HepG2 (cell line): ENCODE measurements at regions not wholly inside any gene's neighbourhood (a gene's known extent, or its start where the extent isn't known, plus 50 kb on each side); places are given as distances from the start of the nearest gene placed in this dataset.

Experiments used
- ATAC-seq: fragments of 200-7000 bp; cut with Tn5 transposase; 3 replicates; pipeline ENCODE4 v1.9.1; 2020; ENCODE audit warnings: mild to moderate bottlenecking, moderate library complexity
- BruUV-seq: library from RNA; stranded (reverse); fragments of 400-500 nt; replicated peaks from 2 replicates; lab custom pipeline; 2021; lab: Mats Ljungman, UMichigan
- CTCF ChIA-PET: fragments of 300-600 bp; formaldehyde crosslinking; extraction: SDS; loops from one replicate; lab custom pipeline; 2021; ENCODE audit warnings: low total read pairs, inconsistent platforms, low intra/inter-chr PET ratio; lab: Yijun Ruan, JAX
- POLR2A ChIA-PET: fragments of 350-600 bp; sonication (Branson Sonifier 250); formaldehyde crosslinking; loops from one replicate; lab custom pipeline; 2020; ENCODE audit warnings: antibody characterized with exemption, inconsistent platforms; lab: Yijun Ruan, JAX
- DNase-seq: peaks from one replicate; pipeline ENCODE4 v3.0.0-alpha.2; 2015; ENCODE audit warnings: low spot score
- FAIRE-seq: peaks from 3 replicates; lab custom pipeline; 2011; peaks lifted over from hg19 to GRCh38; lab: Jason Lieb, UNC
- H2AFZ ChIP-seq: one replicate; pipeline ENCODE4 v1.6.1; 2011; ENCODE audit warnings: low read length, inconsistent platforms
- H3K27ac ChIP-seq: fragments of 300-600 bp; 3 replicates; pipeline ENCODE4 v1.8.0; 2011; ENCODE audit warnings: mixed run types, mild to moderate bottlenecking, mixed read lengths, low read length, inconsistent platforms; ENCODE audit not compliant: insufficient read depth; ENCODE audit errors: extremely low read length
- H3K27me3 ChIP-seq, 2 experiments: fragments of 200-600 bp in 1 of 2; 2 replicates in 1 of 2; 3 replicates in 1 of 2; pipeline versions ENCODE4 v1.6.0 to v1.8.0; 2011; ENCODE audit warnings: low read length in 2 of 2, mild to moderate bottlenecking in 2 of 2, moderate library complexity in 2 of 2, inconsistent platforms in 1 of 2; ENCODE audit not compliant: insufficient read depth in 2 of 2, control insufficient read depth in 1 of 2
- H3K36me3 ChIP-seq, 2 experiments: fragments of 200-600 bp in 1 of 2; replicated peaks in 1 of 2; 2 replicates in 1 of 2; 3 replicates in 1 of 2; pipeline versions ENCODE4 v1.5.1 to v1.8.0; 2011; ENCODE audit warnings: low read length in 2 of 2, inconsistent platforms in 1 of 2; ENCODE audit not compliant: insufficient read depth in 2 of 2, control insufficient read depth in 1 of 2
- H3K4me1 ChIP-seq: 2 replicates; pipeline ENCODE4 v1.5.1; 2012; ENCODE audit warnings: low read length, inconsistent platforms; ENCODE audit not compliant: insufficient read depth
- H3K4me2 ChIP-seq: 2 replicates; pipeline ENCODE4 v1.6.0; 2011; ENCODE audit warnings: low read depth, low read length, inconsistent platforms
- H3K4me3 ChIP-seq, 3 experiments: fragments of 200-600 bp in 1 of 3; sonication (generic), shearing (Covaris generic) in 1 of 3; replicated peaks in 1 of 3; 2 replicates each; pipeline ENCODE4 v1.5.1; 2011 to 2016; ENCODE audit warnings: low read length in 3 of 3, inconsistent platforms in 2 of 3, low read depth in 2 of 3, mild to moderate bottlenecking in 2 of 3, control low read depth in 1 of 3, mixed read lengths in 1 of 3; ENCODE audit not compliant: insufficient read depth in 1 of 3
- H3K79me2 ChIP-seq: one replicate; pipeline ENCODE4 v1.6.1; 2011; ENCODE audit warnings: low read length, inconsistent platforms; ENCODE audit not compliant: insufficient read depth
- H3K9ac ChIP-seq: 2 replicates; pipeline ENCODE4 v1.6.0; 2011; ENCODE audit warnings: mild to moderate bottlenecking, low read depth, low read length, inconsistent platforms; ENCODE audit not compliant: insufficient read depth
- H3K9me3 ChIP-seq: 2 replicates; pipeline ENCODE4 v1.5.1; 2012; ENCODE audit warnings: mild to moderate bottlenecking, low read length
- H4K20me1 ChIP-seq: 2 replicates; pipeline ENCODE4 v1.6.0; 2011; ENCODE audit warnings: inconsistent platforms, mild to moderate bottlenecking, low read length, moderate library complexity; ENCODE audit not compliant: insufficient read depth
- RFXAP ChIP-seq: sonication (generic); formaldehyde crosslinking; IDR thresholded peaks from 2 replicates; pipeline ENCODE4 v1.4.0; 2020; ENCODE audit warnings: missing genetic modification reagents, borderline replicate concordance
- SRY ChIP-seq: sonication (generic); formaldehyde crosslinking; IDR thresholded peaks from 2 replicates; pipeline ENCODE4 v1.8.0; 2022; ENCODE audit warnings: mild to moderate bottlenecking, missing genetic modification reagents
- TGIF2 ChIP-seq: IDR thresholded peaks from 2 replicates; pipeline ENCODE4 v1.6.1; 2016; ENCODE audit warnings: control low read depth, missing compliant biosample characterization
- ZKSCAN1 ChIP-seq: fragments of 150-350 bp; IDR thresholded peaks from 2 replicates; pipeline ENCODE4 v1.6.1; 2014; ENCODE audit warnings: low read length
- ZMAT3 ChIP-seq: sonication (generic); formaldehyde crosslinking; conservative IDR thresholded peaks from 2 replicates; pipeline ENCODE4 v1.7.0; 2021; ENCODE audit warnings: missing genetic modification reagents
- ZNF543 ChIP-seq: sonication (generic); formaldehyde crosslinking; IDR thresholded peaks from 2 replicates; pipeline ENCODE4 v1.4.0; 2020; ENCODE audit warnings: mild to moderate bottlenecking, missing genetic modification reagents
- ZNF639 ChIP-seq: conservative IDR thresholded peaks from 2 replicates; pipeline ENCODE4 v1.6.1; 2018; ENCODE audit warnings: missing genetic modification reagents
- ZNF644 ChIP-seq: IDR thresholded peaks from 2 replicates; pipeline ENCODE4 v1.6.1; 2016; ENCODE audit warnings: low read depth
- WGBS: methylation state at CpG from one replicate; pipeline ENCODE4 v1.1.6; 2017; ENCODE audit warnings: low lambda C conversion rate; 5-methylcytosine and 5-hydroxymethylcytosine counted together
- in situ Hi-C: cut with HindIII; loops from 2 replicates; pipeline ENCODE4 v1.10.0; 2017; ENCODE audit warnings: low pct_unique_long_range_greater_than_20kb; ENCODE audit not compliant: extremely low pct_ligation_motif_present
- intact Hi-C: fragments of 100-400 bp; cut with micrococcal nuclease; formaldehyde crosslinking; loops from one replicate; pipeline ENCODE4 v1.10.0; 2022; ENCODE audit not compliant: unreplicated experiment
- TF ChIP-seq, protein P1 (sequence below): sonication (generic); formaldehyde crosslinking; IDR thresholded peaks from 2 replicates; pipeline ENCODE4 v1.9.0; 2021; ENCODE audit warnings: missing genetic modification reagents, mild to moderate bottlenecking, borderline replicate concordance
- TF ChIP-seq, protein P2 (sequence below): IDR thresholded peaks from 2 replicates; pipeline ENCODE4 v1.6.1; 2012; ENCODE audit warnings: low read length, improper control_type of control experiment

GRCh38 chr5:96207420-96207819 lies 225.6 kb downstream of the PCSK1 start (continued):
- no peak for TF ChIP-seq TGIF2
- TF ChIP-seq, protein P1, sequence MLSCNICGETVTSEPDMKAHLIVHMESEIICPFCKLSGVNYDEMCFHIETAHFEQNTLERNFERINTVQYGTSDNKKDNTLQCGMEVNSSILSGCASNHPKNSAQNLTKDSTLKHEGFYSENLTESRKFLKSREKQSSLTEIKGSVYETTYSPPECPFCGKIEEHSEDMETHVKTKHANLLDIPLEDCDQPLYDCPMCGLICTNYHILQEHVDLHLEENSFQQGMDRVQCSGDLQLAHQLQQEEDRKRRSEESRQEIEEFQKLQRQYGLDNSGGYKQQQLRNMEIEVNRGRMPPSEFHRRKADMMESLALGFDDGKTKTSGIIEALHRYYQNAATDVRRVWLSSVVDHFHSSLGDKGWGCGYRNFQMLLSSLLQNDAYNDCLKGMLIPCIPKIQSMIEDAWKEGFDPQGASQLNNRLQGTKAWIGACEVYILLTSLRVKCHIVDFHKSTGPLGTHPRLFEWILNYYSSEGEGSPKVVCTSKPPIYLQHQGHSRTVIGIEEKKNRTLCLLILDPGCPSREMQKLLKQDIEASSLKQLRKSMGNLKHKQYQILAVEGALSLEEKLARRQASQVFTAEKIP (CRISPR knock-in tag): no peak
- TF ChIP-seq, protein P2, sequence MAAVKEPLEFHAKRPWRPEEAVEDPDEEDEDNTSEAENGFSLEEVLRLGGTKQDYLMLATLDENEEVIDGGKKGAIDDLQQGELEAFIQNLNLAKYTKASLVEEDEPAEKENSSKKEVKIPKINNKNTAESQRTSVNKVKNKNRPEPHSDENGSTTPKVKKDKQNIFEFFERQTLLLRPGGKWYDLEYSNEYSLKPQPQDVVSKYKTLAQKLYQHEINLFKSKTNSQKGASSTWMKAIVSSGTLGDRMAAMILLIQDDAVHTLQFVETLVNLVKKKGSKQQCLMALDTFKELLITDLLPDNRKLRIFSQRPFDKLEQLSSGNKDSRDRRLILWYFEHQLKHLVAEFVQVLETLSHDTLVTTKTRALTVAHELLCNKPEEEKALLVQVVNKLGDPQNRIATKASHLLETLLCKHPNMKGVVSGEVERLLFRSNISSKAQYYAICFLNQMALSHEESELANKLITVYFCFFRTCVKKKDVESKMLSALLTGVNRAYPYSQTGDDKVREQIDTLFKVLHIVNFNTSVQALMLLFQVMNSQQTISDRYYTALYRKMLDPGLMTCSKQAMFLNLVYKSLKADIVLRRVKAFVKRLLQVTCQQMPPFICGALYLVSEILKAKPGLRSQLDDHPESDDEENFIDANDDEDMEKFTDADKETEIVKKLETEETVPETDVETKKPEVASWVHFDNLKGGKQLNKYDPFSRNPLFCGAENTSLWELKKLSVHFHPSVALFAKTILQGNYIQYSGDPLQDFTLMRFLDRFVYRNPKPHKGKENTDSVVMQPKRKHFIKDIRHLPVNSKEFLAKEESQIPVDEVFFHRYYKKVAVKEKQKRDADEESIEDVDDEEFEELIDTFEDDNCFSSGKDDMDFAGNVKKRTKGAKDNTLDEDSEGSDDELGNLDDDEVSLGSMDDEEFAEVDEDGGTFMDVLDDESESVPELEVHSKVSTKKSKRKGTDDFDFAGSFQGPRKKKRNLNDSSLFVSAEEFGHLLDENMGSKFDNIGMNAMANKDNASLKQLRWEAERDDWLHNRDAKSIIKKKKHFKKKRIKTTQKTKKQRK: no peak

DNA sequence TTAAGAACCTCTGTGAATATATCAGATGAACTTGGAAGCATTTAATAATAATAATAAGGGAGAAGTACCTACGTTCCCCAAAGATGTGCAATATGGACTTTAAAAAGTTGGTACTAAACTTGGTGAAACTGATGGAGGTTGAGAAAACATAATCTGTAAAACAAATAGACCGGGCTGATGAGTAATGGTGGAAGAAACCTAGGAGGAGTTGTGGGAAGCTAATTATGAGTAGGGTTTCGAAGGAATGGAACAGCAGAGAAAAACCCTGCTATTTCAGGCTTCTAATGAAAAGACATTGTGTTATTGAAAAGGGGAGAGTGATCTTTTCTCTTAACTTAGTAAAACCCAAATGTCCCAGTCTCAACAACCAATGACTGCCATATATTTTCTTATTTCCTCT lies 229.3 kb downstream of the PCSK1 start:
- TF ChIP-seq ZNF543 (CRISPR knock-in tag): no peak
- TF ChIP-seq ZNF644 (CRISPR knock-in tag): no peak
- TF ChIP-seq ZMAT3: no peak
- TF ChIP-seq SRY (CRISPR knock-in tag): no peak
- TF ChIP-seq RFXAP (CRISPR knock-in tag): no peak
- no peak for TF ChIP-seq ZKSCAN1
- no peak for TF ChIP-seq ZNF639 (CRISPR knock-in tag)
- intact Hi-C loops: no loop called here
- Histone ChIP-seq H3K79me2 (no peaks in the 10 kb centered on the region), H2AFZ (no peak overlapping the region), H4K20me1 (no peaks in the 10 kb centered on the region), H3K4me3 (no peak overlapping the region), H3K9me3 (peaks cover 24% of the 10 kb centered on the region), H3K4me1 (peaks cover 58% of the 10 kb centered on the region), H3K4me2 (no peak overlapping the region), H3K27ac (no peak overlapping the region), H3K9ac (no peak overlapping the region), H3K36me3 (no peaks in the 10 kb centered on the region), H3K27me3 (no peaks in the 10 kb centered on the region)
- in situ Hi-C loops: no loop called here
- ChIA-PET CTCF (no interaction called here), POLR2A (interaction anchor here (0.9 kb wide), 1 partner anchor 86 kb away, joined by 3 read pairs; no protein-coding TSS in a partner anchor)
- ATAC-seq (no peak), DNase-seq (no peak), FAIRE-seq (no peak)
- no TSS peak for BruUV-seq
- WGBS: 69% methylated on average over 3 of the region's 3 CpGs
